ENCODE measurements at regions not wholly inside any gene's neighbourhood (a gene's known extent, or its start where the extent isn't known, plus 50 kb on each side); places are given as distances from the start of the nearest gene placed in this dataset.
A peak's percentile ranks its signal among the peaks of the same experiment; 100 is the strongest.

GRCh38 chr18:25587545-25587944 is 235.6 kb upstream of the ZNF521 start:
- no peaks in the 10 kb centered on the region for H3K9me3 ChIP-seq (ENCODE audit: control insufficient read depth, insufficient read depth, low read depth, low read length)
- H3K27ac ChIP-seq (ENCODE audit: insufficient read depth, low read length) = no peak overlapping the region
- no peaks in the 10 kb centered on the region for H3K36me3 ChIP-seq (ENCODE audit: control insufficient read depth, insufficient read depth, low read length)
- H3K4me1 ChIP-seq (ENCODE audit: control insufficient read depth, extremely low read depth, insufficient read depth, low read length) = no peaks in the 10 kb centered on the region
- no peak for TF ChIP-seq EZH2 (IDR thresholded peaks at IDR 0.05; ENCODE audit: low read length, missing control alignments)
- TF ChIP-seq, protein P1, sequence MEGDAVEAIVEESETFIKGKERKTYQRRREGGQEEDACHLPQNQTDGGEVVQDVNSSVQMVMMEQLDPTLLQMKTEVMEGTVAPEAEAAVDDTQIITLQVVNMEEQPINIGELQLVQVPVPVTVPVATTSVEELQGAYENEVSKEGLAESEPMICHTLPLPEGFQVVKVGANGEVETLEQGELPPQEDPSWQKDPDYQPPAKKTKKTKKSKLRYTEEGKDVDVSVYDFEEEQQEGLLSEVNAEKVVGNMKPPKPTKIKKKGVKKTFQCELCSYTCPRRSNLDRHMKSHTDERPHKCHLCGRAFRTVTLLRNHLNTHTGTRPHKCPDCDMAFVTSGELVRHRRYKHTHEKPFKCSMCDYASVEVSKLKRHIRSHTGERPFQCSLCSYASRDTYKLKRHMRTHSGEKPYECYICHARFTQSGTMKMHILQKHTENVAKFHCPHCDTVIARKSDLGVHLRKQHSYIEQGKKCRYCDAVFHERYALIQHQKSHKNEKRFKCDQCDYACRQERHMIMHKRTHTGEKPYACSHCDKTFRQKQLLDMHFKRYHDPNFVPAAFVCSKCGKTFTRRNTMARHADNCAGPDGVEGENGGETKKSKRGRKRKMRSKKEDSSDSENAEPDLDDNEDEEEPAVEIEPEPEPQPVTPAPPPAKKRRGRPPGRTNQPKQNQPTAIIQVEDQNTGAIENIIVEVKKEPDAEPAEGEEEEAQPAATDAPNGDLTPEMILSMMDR (conservative IDR thresholded peaks at IDR 0.05 in 1 of 2, IDR thresholded peaks at IDR 0.05 in 1 of 2; ENCODE audit: low read depth in 1 of 2, low read length in 2 of 2) = no peak
- H3K27me3 ChIP-seq (ENCODE audit: control insufficient read depth, insufficient read depth, low read length) = no peaks in the 10 kb centered on the region
- no peak overlapping the region for H3K4me3 ChIP-seq (replicated peaks in 1 of 4; ENCODE audit: control extremely low read depth in 1 of 4, insufficient read depth in 1 of 4, low read depth in 3 of 4, low read length in 4 of 4)
- no peak overlapping the region for H2AFZ ChIP-seq (ENCODE audit: low read length)
- H3K4me2 ChIP-seq (ENCODE audit: extremely low read depth, insufficient read depth, low read length) = no peak overlapping the region
- H4K20me1 ChIP-seq (ENCODE audit: control insufficient read depth, extremely low read depth, insufficient read depth, low read length) = no peaks in the 10 kb centered on the region
- no peaks in the 10 kb centered on the region for H3K79me2 ChIP-seq (ENCODE audit: control insufficient read depth, insufficient read depth, low read length)
- H3K9ac ChIP-seq (ENCODE audit: insufficient read depth, low read length) = no peak overlapping the region
- peak in 1 of 2 donors; percentile 3 for DNase-seq (ENCODE audit: low read depth in 2 of 2)

DNA sequence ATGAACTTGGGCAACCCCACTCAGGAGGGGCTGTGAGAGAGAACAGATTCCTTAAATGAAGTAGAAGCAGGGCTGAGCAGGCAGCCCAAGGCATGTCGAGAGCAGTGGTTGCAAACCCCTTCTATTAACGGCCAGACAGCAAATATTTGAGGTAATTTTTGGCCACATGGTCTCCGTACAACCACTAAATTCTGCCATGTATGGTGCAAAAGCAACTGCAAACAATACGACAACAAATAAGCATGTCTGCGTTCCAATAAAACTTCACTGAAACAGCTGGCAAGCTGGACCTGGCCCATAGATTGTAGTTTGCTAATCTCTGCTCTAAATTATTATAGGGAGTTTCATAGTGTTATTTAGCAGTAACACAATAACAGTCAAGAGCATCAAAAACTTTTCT is 217.0 kb upstream of the ZNF521 start:
- Histone ChIP-seq H3K9me3 (ENCODE audit: control insufficient read depth, insufficient read depth, low read depth, low read length) (no peaks in the 10 kb centered on the region), H3K4me3 (replicated peaks in 1 of 4; ENCODE audit: control extremely low read depth in 1 of 4, insufficient read depth in 1 of 4, low read depth in 3 of 4, low read length in 4 of 4) (no peak overlapping the region), H3K9ac (ENCODE audit: insufficient read depth, low read length) (no peak overlapping the region), H3K27ac (ENCODE audit: insufficient read depth, low read length) (no peak overlapping the region), H3K4me1 (ENCODE audit: control insufficient read depth, extremely low read depth, insufficient read depth, low read length) (no peaks in the 10 kb centered on the region), H3K36me3 (ENCODE audit: control insufficient read depth, insufficient read depth, low read length) (no peaks in the 10 kb centered on the region), H3K79me2 (ENCODE audit: control insufficient read depth, insufficient read depth, low read length) (no peaks in the 10 kb centered on the region), H3K27me3 (ENCODE audit: control insufficient read depth, insufficient read depth, low read length) (peaks cover 2% of the 10 kb centered on the region), H2AFZ (ENCODE audit: low read length) (no peak overlapping the region), H4K20me1 (ENCODE audit: control insufficient read depth, extremely low read depth, insufficient read depth, low read length) (no peaks in the 10 kb centered on the region), H3K4me2 (ENCODE audit: extremely low read depth, insufficient read depth, low read length) (no peak overlapping the region)
- no peak for DNase-seq (ENCODE audit: low read depth in 2 of 2)
- no peak for TF ChIP-seq EZH2 (IDR thresholded peaks at IDR 0.05; ENCODE audit: low read length, missing control alignments)
- TF ChIP-seq, protein P1 (conservative IDR thresholded peaks at IDR 0.05 in 1 of 2, IDR thresholded peaks at IDR 0.05 in 1 of 2; ENCODE audit: low read depth in 1 of 2, low read length in 2 of 2) = no peak

GRCh38 chr18:25563816-25564683 is 212.1 kb upstream of the ZNF521 start:
- H3K9ac ChIP-seq (ENCODE audit: insufficient read depth, low read length) = no peak overlapping the region
- no peaks in the 10 kb centered on the region for H3K36me3 ChIP-seq (ENCODE audit: control insufficient read depth, insufficient read depth, low read length)
- TF ChIP-seq EZH2 (IDR thresholded peaks at IDR 0.05; ENCODE audit: low read length, missing control alignments) = no peak
- TF ChIP-seq, protein P1 (conservative IDR thresholded peaks at IDR 0.05 in 1 of 2, IDR thresholded peaks at IDR 0.05 in 1 of 2; ENCODE audit: low read depth in 1 of 2, low read length in 2 of 2) = no peak
- DNase-seq (ENCODE audit: low read depth in 2 of 2) = no peak
- H3K9me3 ChIP-seq (ENCODE audit: control insufficient read depth, insufficient read depth, low read depth, low read length) = no peaks in the 10 kb centered on the region
- peaks cover 2% of the 10 kb centered on the region for H3K27me3 ChIP-seq (ENCODE audit: control insufficient read depth, insufficient read depth, low read length)
- no peaks in the 10 kb centered on the region for H3K79me2 ChIP-seq (ENCODE audit: control insufficient read depth, insufficient read depth, low read length)
- no peaks in the 10 kb centered on the region for H3K4me1 ChIP-seq (ENCODE audit: control insufficient read depth, extremely low read depth, insufficient read depth, low read length)
- H3K27ac ChIP-seq (ENCODE audit: insufficient read depth, low read length) = no peak overlapping the region
- H3K4me3 ChIP-seq (replicated peaks in 1 of 4; ENCODE audit: control extremely low read depth in 1 of 4, insufficient read depth in 1 of 4, low read depth in 3 of 4, low read length in 4 of 4) = no peak overlapping the region
- no peak overlapping the region for H2AFZ ChIP-seq (ENCODE audit: low read length)
- H3K4me2 ChIP-seq (ENCODE audit: extremely low read depth, insufficient read depth, low read length) = no peak overlapping the region
- H4K20me1 ChIP-seq (ENCODE audit: control insufficient read depth, extremely low read depth, insufficient read depth, low read length) = no peaks in the 10 kb centered on the region
